GM23338 (cell line): ENCODE measurements at regions not wholly inside any gene's neighbourhood (a gene's known extent, or its start where the extent isn't known, plus 50 kb on each side); places are given as distances from the start of the nearest gene placed in this dataset.
A peak's percentile ranks its signal among the peaks of the same experiment; 100 is the strongest.

Experiments
- ATAC-seq: fragments of 200-7000 bp; cut with Tn5 transposase; 3 replicates; pipeline ENCODE4 v1.9.1; 2020
- DNase-seq: peaks from one replicate; pipeline ENCODE4 v3.0.0-alpha.2; 2015; ENCODE audit warnings: low spot score
- H2AFZ ChIP-seq: fragments of 200-600 bp; sonication (generic); 2 replicates; pipeline ENCODE4 v1.8.0; 2016; ENCODE audit warnings: antibody characterized with exemption, mild to moderate bottlenecking, moderate library complexity
- H3F3A ChIP-seq: fragments of 200-600 bp; sonication (generic); replicated peaks from 2 replicates; pipeline ENCODE4 v1.8.0; 2017; ENCODE audit warnings: antibody characterized with exemption, mixed run types, low read depth
- H3K27ac ChIP-seq: fragments of 200-600 bp; sonication (generic); 2 replicates; pipeline ENCODE4 v1.6.1; 2016; ENCODE audit warnings: low read depth
- H3K27me3 ChIP-seq: fragments of 200-600 bp; sonication (generic); 2 replicates; pipeline ENCODE4 v1.8.0; 2016; ENCODE audit warnings: mild to moderate bottlenecking, mixed run types, moderate library complexity; ENCODE audit not compliant: insufficient read depth
- H3K36me3 ChIP-seq: fragments of 200-600 bp; sonication (generic); 2 replicates; pipeline ENCODE4 v1.8.0; 2016; ENCODE audit warnings: mild to moderate bottlenecking; ENCODE audit not compliant: insufficient read depth
- H3K4me1 ChIP-seq: fragments of 200-600 bp; sonication (generic); 2 replicates; pipeline ENCODE4 v1.8.0; 2016; ENCODE audit warnings: mild to moderate bottlenecking, moderate library complexity; ENCODE audit not compliant: insufficient read depth
- H3K4me2 ChIP-seq: fragments of 200-600 bp; sonication (generic); 2 replicates; pipeline ENCODE4 v1.7.1; 2017; ENCODE audit warnings: mixed run types
- H3K4me3 ChIP-seq: fragments of 200-600 bp; sonication (generic); 2 replicates; pipeline ENCODE4 v1.6.1; 2016; ENCODE audit warnings: mixed run types
- H3K79me2 ChIP-seq: fragments of 200-600 bp; sonication (generic); replicated peaks from 2 replicates; pipeline ENCODE4 v1.8.0; 2017; ENCODE audit warnings: mild to moderate bottlenecking; ENCODE audit not compliant: insufficient read depth
- H3K9me2 ChIP-seq: fragments of 200-600 bp; sonication (generic); 2 replicates; pipeline ENCODE4 v1.8.0; 2017; ENCODE audit not compliant: insufficient read depth
- H4K20me1 ChIP-seq: fragments of 200-600 bp; sonication (generic); replicated peaks from 2 replicates; pipeline ENCODE4 v1.8.0; 2017; ENCODE audit warnings: mild to moderate bottlenecking; ENCODE audit not compliant: insufficient read depth
- H3K27ac Mint-ChIP-seq: 2 replicates; pipeline ENCODE4 v1.8.0; 2020; ENCODE audit warnings: inconsistent platforms, mild to moderate bottlenecking, moderate library complexity, mixed read lengths
- H3K27me3 Mint-ChIP-seq: 3 replicates; pipeline ENCODE4 v1.8.0; 2022; ENCODE audit warnings: low read depth, mild to moderate bottlenecking, moderate library complexity, mixed read lengths, inconsistent platforms; ENCODE audit not compliant: insufficient read depth, poor library complexity
- H3K36me3 Mint-ChIP-seq: 3 replicates; pipeline ENCODE4 v1.8.0; 2021; ENCODE audit warnings: low read depth, mild to moderate bottlenecking, inconsistent platforms, moderate library complexity, mixed read lengths
- H3K4me1 Mint-ChIP-seq: 3 replicates; pipeline ENCODE4 v1.8.0; 2020; ENCODE audit warnings: mild to moderate bottlenecking, inconsistent platforms, mixed read lengths
- H3K4me3 Mint-ChIP-seq: 3 replicates; pipeline ENCODE4 v1.8.0; 2021; ENCODE audit warnings: moderate library complexity, mild to moderate bottlenecking, inconsistent platforms, mixed read lengths
- H3K9me3 Mint-ChIP-seq: 3 replicates; pipeline ENCODE4 v1.8.0; 2020; ENCODE audit warnings: moderate library complexity, mild to moderate bottlenecking, inconsistent platforms, mixed read lengths
- CREB1 ChIP-seq: fragments of 250-450 bp; sonication (Bioruptor Pico); IDR thresholded peaks from 2 replicates; pipeline ENCODE4 v1.5.0; 2020; ENCODE audit warnings: low read depth, mild to moderate bottlenecking, moderate library complexity
- EZH2 ChIP-seq: fragments of 200-600 bp; sonication (generic); IDR thresholded peaks from one replicate; pipeline ENCODE4 v1.8.0; 2017; ENCODE audit warnings: antibody characterized with exemption, mild to moderate bottlenecking, low read depth; ENCODE audit not compliant: unreplicated experiment
- EZH2phosphoT487 ChIP-seq: fragments of 200-600 bp; sonication (generic); IDR thresholded peaks from one replicate; pipeline ENCODE4 v1.8.1; 2018; ENCODE audit warnings: antibody characterized with exemption; ENCODE audit not compliant: unreplicated experiment
- JUNB ChIP-seq: IDR thresholded peaks from one replicate; pipeline ENCODE4 v1.6.1; 2016; ENCODE audit warnings: antibody characterized with exemption; ENCODE audit not compliant: unreplicated experiment
- NANOG ChIP-seq: IDR thresholded peaks from 2 replicates; pipeline ENCODE4 v1.6.1; 2016; ENCODE audit warnings: antibody characterized with exemption, borderline replicate concordance
- POLR2AphosphoS5 ChIP-seq: IDR thresholded peaks from 2 replicates; pipeline ENCODE4 v1.6.1; 2016; ENCODE audit warnings: antibody characterized with exemption, low read depth
- STAT1 ChIP-seq: IDR thresholded peaks from one replicate; pipeline ENCODE4 v1.6.1; 2016; ENCODE audit warnings: antibody characterized with exemption; ENCODE audit not compliant: unreplicated experiment
- ZNF114 ChIP-seq: fragments of 250-450 bp; sonication (Bioruptor Pico); IDR thresholded peaks from 2 replicates; pipeline ENCODE4 v1.5.0; 2020; ENCODE audit warnings: mild to moderate bottlenecking, moderate library complexity
- ZNF331 ChIP-seq: fragments of 250-450 bp; sonication (Bioruptor Pico); IDR thresholded peaks from 2 replicates; pipeline ENCODE4 v1.5.0; 2020; ENCODE audit warnings: low read depth, mild to moderate bottlenecking, moderate library complexity
- TF ChIP-seq, protein P1 (sequence below): IDR thresholded peaks from one replicate; pipeline ENCODE4 v1.6.1; 2018; ENCODE audit warnings: antibody characterized with exemption; ENCODE audit not compliant: unreplicated experiment
- TF ChIP-seq, protein P2 (sequence below): IDR thresholded peaks from 2 replicates; pipeline ENCODE4 v1.6.1; 2016; ENCODE audit warnings: antibody characterized with exemption
- TF ChIP-seq, protein P3 (sequence below), 2 experiments: fragments of 200-600 bp in 1 of 2; sonication (generic) in 1 of 2; conservative IDR thresholded peaks; 2 replicates each; pipeline versions ENCODE4 v1.5.1 to v1.6.1; 2016 to 2017; ENCODE audit warnings: antibody characterized with exemption in 2 of 2, low read depth in 2 of 2, mild to moderate bottlenecking in 2 of 2, moderate library complexity in 1 of 2

DNA sequence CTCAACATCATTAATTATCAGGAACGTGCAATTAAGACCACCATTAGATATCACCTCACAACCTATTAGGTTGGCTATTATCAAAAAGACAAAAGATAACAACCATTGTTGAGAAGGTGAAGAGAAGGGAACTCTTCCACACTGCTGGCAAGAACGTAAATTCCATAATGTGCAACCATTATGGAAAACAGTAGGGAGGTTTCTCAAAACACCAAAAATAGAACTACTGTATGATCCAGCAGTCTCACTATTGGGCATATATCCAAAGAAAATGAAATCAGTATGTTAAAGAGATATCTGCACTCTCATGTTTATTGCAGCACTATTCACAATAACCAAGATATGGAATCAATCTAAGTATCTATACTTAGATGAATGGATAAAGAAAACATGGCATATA is 51.6 kb upstream of the OR4E1 start:
- H3F3A ChIP-seq = no peaks in the 10 kb centered on the region
- Mint-ChIP-seq H3K4me3 (no peak overlapping the region), H3K36me3 (no peaks in the 10 kb centered on the region), H3K9me3 (no peaks in the 10 kb centered on the region), H3K4me1 (peaks cover 15% of the 10 kb centered on the region), H3K27ac (no peak overlapping the region), H3K27me3 (peaks cover 3% of the 10 kb centered on the region)
- no peaks in the 10 kb centered on the region for H3K9me2 ChIP-seq
- no peak overlapping the region for H3K4me2 ChIP-seq
- no peaks in the 10 kb centered on the region for H3K36me3 ChIP-seq
- H3K27ac ChIP-seq = no peak overlapping the region
- no peak for DNase-seq
- H3K27me3 ChIP-seq = no peaks in the 10 kb centered on the region
- H3K79me2 ChIP-seq = no peaks in the 10 kb centered on the region
- no peak for ATAC-seq
- no peaks in the 10 kb centered on the region for H4K20me1 ChIP-seq
- H3K4me1 ChIP-seq = no peaks in the 10 kb centered on the region
- H2AFZ ChIP-seq = no peak overlapping the region
- no peak for TF ChIP-seq POLR2AphosphoS5
- TF ChIP-seq CREB1 (CRISPR knock-in tag) = no peak
- no peak for TF ChIP-seq EZH2phosphoT487
- TF ChIP-seq, protein P1, sequence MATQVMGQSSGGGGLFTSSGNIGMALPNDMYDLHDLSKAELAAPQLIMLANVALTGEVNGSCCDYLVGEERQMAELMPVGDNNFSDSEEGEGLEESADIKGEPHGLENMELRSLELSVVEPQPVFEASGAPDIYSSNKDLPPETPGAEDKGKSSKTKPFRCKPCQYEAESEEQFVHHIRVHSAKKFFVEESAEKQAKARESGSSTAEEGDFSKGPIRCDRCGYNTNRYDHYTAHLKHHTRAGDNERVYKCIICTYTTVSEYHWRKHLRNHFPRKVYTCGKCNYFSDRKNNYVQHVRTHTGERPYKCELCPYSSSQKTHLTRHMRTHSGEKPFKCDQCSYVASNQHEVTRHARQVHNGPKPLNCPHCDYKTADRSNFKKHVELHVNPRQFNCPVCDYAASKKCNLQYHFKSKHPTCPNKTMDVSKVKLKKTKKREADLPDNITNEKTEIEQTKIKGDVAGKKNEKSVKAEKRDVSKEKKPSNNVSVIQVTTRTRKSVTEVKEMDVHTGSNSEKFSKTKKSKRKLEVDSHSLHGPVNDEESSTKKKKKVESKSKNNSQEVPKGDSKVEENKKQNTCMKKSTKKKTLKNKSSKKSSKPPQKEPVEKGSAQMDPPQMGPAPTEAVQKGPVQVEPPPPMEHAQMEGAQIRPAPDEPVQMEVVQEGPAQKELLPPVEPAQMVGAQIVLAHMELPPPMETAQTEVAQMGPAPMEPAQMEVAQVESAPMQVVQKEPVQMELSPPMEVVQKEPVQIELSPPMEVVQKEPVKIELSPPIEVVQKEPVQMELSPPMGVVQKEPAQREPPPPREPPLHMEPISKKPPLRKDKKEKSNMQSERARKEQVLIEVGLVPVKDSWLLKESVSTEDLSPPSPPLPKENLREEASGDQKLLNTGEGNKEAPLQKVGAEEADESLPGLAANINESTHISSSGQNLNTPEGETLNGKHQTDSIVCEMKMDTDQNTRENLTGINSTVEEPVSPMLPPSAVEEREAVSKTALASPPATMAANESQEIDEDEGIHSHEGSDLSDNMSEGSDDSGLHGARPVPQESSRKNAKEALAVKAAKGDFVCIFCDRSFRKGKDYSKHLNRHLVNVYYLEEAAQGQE = no peak
- H3K4me3 ChIP-seq = no peak overlapping the region

DNA sequence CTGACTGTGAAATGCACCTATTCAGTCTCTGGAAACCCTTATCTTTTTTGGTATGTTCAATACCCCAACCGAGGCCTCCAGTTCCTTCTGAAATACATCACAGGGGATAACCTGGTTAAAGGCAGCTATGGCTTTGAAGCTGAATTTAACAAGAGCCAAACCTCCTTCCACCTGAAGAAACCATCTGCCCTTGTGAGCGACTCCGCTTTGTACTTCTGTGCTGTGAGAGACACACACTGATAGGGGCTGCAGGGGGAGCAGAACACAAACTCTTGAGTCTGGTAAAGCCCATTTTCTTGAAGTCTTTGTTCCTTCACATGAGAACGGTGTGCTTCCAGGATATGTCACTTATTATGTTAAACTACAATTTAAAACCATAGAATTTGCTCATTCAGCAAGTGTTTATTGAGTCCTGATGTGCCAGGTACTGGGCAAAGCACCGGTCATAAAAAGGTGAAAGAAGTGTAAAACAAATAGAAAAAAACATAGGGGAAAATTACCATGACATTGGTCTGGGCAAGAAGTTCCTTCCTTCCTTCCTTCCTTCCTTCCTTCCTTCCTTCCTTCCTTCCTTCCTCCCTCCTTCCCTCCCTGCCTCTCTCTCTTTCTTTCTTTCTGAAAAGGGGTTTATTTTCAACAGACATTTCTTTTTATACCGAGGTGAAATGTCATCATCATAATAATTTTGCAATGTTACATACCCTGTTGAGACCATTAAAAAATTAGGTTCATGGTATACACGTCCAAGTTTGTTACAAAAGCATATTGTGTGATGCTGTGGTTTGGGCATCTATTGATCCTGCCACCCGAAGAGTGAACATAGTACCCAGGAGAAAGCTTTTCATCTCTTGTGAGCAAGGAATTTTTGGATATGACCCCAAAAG is 50.7 kb upstream of the OR4E1 start:
- Mint-ChIP-seq H3K4me3 (no peak overlapping the region), H3K4me1 (peaks cover 8% of the 10 kb centered on the region; the same call in 2 of the 3 replicates), H3K27ac (no peak overlapping the region), H3K9me3 (no peaks in the 10 kb centered on the region), H3K27me3 (no peaks in the 10 kb centered on the region), H3K36me3 (no peaks in the 10 kb centered on the region)
- Histone ChIP-seq H3K4me3 (no peak overlapping the region), H3K36me3 (no peaks in the 10 kb centered on the region), H3K79me2 (no peaks in the 10 kb centered on the region), H3K27me3 (no peaks in the 10 kb centered on the region), H3K27ac (no peak overlapping the region), H3K4me1 (no peaks in the 10 kb centered on the region), H4K20me1 (no peaks in the 10 kb centered on the region), H3K4me2 (no peak overlapping the region), H2AFZ (peak overlapping the region; percentile 67), H3K9me2 (no peaks in the 10 kb centered on the region), H3F3A (no peaks in the 10 kb centered on the region)
- ATAC-seq (peak; percentile 12; the same call in 1 of the 3 replicates), DNase-seq (no peak)
- TF ChIP-seq EZH2 (no peak), NANOG (no peak), EZH2phosphoT487 (no peak), CREB1 (CRISPR knock-in tag) (no peak), STAT1 (no peak), ZNF331 (no peak), POLR2AphosphoS5 (no peak), JUNB (no peak), ZNF114 (no peak)
- TF ChIP-seq, protein P2, sequence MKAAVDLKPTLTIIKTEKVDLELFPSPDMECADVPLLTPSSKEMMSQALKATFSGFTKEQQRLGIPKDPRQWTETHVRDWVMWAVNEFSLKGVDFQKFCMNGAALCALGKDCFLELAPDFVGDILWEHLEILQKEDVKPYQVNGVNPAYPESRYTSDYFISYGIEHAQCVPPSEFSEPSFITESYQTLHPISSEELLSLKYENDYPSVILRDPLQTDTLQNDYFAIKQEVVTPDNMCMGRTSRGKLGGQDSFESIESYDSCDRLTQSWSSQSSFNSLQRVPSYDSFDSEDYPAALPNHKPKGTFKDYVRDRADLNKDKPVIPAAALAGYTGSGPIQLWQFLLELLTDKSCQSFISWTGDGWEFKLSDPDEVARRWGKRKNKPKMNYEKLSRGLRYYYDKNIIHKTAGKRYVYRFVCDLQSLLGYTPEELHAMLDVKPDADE = no peak
- TF ChIP-seq, protein P1 = no peak
- TF ChIP-seq, protein P3, sequence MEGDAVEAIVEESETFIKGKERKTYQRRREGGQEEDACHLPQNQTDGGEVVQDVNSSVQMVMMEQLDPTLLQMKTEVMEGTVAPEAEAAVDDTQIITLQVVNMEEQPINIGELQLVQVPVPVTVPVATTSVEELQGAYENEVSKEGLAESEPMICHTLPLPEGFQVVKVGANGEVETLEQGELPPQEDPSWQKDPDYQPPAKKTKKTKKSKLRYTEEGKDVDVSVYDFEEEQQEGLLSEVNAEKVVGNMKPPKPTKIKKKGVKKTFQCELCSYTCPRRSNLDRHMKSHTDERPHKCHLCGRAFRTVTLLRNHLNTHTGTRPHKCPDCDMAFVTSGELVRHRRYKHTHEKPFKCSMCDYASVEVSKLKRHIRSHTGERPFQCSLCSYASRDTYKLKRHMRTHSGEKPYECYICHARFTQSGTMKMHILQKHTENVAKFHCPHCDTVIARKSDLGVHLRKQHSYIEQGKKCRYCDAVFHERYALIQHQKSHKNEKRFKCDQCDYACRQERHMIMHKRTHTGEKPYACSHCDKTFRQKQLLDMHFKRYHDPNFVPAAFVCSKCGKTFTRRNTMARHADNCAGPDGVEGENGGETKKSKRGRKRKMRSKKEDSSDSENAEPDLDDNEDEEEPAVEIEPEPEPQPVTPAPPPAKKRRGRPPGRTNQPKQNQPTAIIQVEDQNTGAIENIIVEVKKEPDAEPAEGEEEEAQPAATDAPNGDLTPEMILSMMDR (conservative IDR thresholded peaks at IDR 0.05; ENCODE audit: low read depth in 2 of 2) = no peak
